ENCODE measurements at regions not wholly inside any gene's neighbourhood (a gene's known extent, or its start where the extent isn't known, plus 50 kb on each side); places are given as distances from the start of the nearest gene placed in this dataset.

- TF ChIP-seq, protein P1, sequence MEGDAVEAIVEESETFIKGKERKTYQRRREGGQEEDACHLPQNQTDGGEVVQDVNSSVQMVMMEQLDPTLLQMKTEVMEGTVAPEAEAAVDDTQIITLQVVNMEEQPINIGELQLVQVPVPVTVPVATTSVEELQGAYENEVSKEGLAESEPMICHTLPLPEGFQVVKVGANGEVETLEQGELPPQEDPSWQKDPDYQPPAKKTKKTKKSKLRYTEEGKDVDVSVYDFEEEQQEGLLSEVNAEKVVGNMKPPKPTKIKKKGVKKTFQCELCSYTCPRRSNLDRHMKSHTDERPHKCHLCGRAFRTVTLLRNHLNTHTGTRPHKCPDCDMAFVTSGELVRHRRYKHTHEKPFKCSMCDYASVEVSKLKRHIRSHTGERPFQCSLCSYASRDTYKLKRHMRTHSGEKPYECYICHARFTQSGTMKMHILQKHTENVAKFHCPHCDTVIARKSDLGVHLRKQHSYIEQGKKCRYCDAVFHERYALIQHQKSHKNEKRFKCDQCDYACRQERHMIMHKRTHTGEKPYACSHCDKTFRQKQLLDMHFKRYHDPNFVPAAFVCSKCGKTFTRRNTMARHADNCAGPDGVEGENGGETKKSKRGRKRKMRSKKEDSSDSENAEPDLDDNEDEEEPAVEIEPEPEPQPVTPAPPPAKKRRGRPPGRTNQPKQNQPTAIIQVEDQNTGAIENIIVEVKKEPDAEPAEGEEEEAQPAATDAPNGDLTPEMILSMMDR (optimal IDR thresholded peaks at IDR 0.05 in 1 of 3, IDR thresholded peaks at IDR 0.05 in 1 of 3, conservative IDR thresholded peaks at IDR 0.05 in 1 of 3; ENCODE audit: extremely low read depth in 1 of 3, insufficient read depth in 2 of 3, low read length in 3 of 3): no peak
- no peak for TF ChIP-seq EZH2 (IDR thresholded peaks at IDR 0.05; ENCODE audit: low read length)
Observed at GRCh38 chr1:94602316-94602715, 60.8 kb upstream of the F3 start.
